Brain microvascular endothelial cell (primary cell): ENCODE measurements at regions not wholly inside any gene's neighbourhood (a gene's known extent, or its start where the extent isn't known, plus 50 kb on each side); places are given as distances from the start of the nearest gene placed in this dataset.

Experiments
- DNase-seq: peaks from one replicate; pipeline ENCODE4 v3.0.0-alpha.2; 2020
- H3K27ac ChIP-seq: fragments of 250-450 bp; sonication (Bioruptor Pico); 2 replicates; pipeline ENCODE4 v1.5.1; 2020; ENCODE audit warnings: mild to moderate bottlenecking, moderate library complexity
- H3K27me3 ChIP-seq: fragments of 250-450 bp; sonication (Bioruptor Pico); replicated peaks from 2 replicates; pipeline ENCODE4 v1.5.1; 2020; ENCODE audit warnings: mild to moderate bottlenecking
- H3K36me3 ChIP-seq: fragments of 250-450 bp; sonication (Bioruptor Pico); replicated peaks from 2 replicates; pipeline ENCODE4 v1.5.1; 2020; ENCODE audit warnings: mild to moderate bottlenecking
- H3K4me3 ChIP-seq: 2 replicates; pipeline ENCODE4 v1.5.1; 2011; ENCODE audit warnings: low read depth, mild to moderate bottlenecking, control low read depth, low read length, moderate library complexity
- in situ Hi-C: cut with HindIII; loops from 2 replicates; pipeline ENCODE4 v1.10.0; 2017; ENCODE audit warnings: low sequenced_read_pairs, low pct_ligation_motif_present
- TF ChIP-seq, protein P1 (sequence below): IDR thresholded peaks from 2 replicates; pipeline ENCODE4 v1.5.1; 2011; ENCODE audit warnings: low read depth, mild to moderate bottlenecking, moderate library complexity, low read length, control low read depth, inconsistent platforms; ENCODE audit errors: missing control alignments

GRCh38 chr12:124720681-124721500 lies 142.8 kb downstream of the SCARB1 start:
- H3K4me3 ChIP-seq, result no peak overlapping the region
- in situ Hi-C loops, result no loop called here
- no peak for DNase-seq

DNA sequence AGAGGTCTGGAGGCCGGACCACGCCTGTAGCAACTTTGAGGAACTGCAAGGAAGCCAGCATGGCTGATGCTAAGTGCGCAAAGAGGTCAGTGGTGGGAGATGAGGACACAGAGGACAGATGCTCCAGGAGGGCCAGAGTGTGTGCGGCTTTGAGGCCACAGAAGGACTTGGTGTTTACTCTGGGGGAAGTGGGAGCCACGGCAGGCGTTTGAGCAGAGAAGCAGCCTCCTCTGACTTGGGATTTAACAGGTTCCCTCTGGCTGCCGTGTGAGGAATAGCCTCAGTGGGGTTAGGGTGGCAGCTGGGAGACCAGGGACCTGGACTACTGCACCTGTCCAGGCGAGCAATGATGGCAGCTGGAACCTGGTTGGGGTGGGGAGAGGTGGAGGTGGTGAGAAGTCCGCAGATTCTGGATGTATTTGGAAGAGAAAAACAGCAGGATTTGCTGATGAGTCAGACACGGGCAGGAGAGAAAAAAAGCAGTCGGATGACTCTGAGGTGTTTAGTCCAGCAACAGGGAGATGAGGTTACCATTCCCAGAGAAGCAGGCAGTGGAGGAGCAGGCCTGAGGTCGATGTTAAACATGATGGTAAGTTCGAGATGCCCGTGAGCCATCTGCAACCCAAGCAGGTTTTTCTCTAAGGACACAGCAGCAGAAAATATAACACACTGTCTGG lies 143.5 kb downstream of the SCARB1 start:
- TF ChIP-seq, protein P1, sequence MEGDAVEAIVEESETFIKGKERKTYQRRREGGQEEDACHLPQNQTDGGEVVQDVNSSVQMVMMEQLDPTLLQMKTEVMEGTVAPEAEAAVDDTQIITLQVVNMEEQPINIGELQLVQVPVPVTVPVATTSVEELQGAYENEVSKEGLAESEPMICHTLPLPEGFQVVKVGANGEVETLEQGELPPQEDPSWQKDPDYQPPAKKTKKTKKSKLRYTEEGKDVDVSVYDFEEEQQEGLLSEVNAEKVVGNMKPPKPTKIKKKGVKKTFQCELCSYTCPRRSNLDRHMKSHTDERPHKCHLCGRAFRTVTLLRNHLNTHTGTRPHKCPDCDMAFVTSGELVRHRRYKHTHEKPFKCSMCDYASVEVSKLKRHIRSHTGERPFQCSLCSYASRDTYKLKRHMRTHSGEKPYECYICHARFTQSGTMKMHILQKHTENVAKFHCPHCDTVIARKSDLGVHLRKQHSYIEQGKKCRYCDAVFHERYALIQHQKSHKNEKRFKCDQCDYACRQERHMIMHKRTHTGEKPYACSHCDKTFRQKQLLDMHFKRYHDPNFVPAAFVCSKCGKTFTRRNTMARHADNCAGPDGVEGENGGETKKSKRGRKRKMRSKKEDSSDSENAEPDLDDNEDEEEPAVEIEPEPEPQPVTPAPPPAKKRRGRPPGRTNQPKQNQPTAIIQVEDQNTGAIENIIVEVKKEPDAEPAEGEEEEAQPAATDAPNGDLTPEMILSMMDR, result peak; percentile 71
- no peak overlapping the region for H3K4me3 ChIP-seq
- no peak for DNase-seq

More at GRCh38 chr12:124720681-124721500, 142.8 kb downstream of the SCARB1 start:
- Histone ChIP-seq H3K27me3 (no peaks in the 10 kb centered on the region), H3K27ac (no peak overlapping the region), H3K36me3 (no peaks in the 10 kb centered on the region)
- TF ChIP-seq, protein P1, result no peak

DNA sequence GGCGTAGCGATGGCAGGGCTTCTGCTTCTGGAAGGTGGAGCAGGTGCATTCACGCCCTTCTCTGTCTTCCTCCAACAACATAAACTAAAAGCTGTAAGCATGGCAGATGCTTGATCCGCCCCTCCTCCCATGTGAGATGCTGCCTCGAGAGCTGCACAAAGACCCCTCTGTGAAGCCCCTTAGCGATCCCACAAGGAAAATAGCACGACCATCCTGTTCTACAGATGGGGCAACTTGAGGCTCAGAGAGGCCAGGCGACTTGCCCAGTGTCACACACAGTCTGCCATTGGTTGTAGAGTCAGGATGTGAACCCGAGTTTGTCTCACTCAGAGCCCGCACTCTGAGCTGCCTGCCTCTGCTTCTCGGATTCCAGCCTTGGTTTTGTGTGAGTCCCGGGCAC lies 144.4 kb downstream of the SCARB1 start:
- no peak overlapping the region for H3K27ac ChIP-seq
- in situ Hi-C loops, result no loop called here
- no peak for DNase-seq
- H3K36me3 ChIP-seq, result no peaks in the 10 kb centered on the region
- TF ChIP-seq, protein P1, result no peak
- no peak overlapping the region for H3K4me3 ChIP-seq
- H3K27me3 ChIP-seq, result no peaks in the 10 kb centered on the region

More for the DNA sequence above, 143.5 kb downstream of the SCARB1 start:
- Histone ChIP-seq H3K36me3 (no peaks in the 10 kb centered on the region), H3K27me3 (no peaks in the 10 kb centered on the region), H3K27ac (no peak overlapping the region)
- in situ Hi-C loops, result no loop called here

GRCh38 chr12:124718458-124718857 lies 145.2 kb downstream of the SCARB1 start:
- DNase-seq, result no peak
- in situ Hi-C loops, result no loop called here
- TF ChIP-seq, protein P1, result no peak
- no peaks in the 10 kb centered on the region for H3K36me3 ChIP-seq
- H3K4me3 ChIP-seq, result no peak overlapping the region
- H3K27me3 ChIP-seq, result no peaks in the 10 kb centered on the region
- H3K27ac ChIP-seq, result no peak overlapping the region

DNA sequence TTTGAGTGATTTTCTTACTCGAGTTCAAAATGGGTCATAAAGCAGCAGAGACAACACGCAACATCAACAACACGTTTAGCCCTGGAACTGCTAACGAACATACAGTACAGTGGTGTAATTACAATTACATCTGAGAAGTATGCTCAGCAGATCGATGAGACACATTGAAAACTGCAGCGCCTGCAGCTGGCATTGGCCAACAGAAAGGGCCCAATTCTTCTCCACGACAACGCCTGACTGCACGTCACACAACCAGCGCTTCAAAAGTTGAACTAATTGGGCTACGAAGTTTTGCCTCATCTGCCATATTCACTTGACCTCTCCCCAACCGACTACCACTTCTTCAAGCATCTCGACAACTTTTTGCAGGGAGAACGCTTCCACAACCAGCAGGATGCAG lies 145.6 kb downstream of the SCARB1 start:
- Histone ChIP-seq H3K27ac (no peak overlapping the region), H3K36me3 (no peaks in the 10 kb centered on the region), H3K27me3 (no peaks in the 10 kb centered on the region), H3K4me3 (no peak overlapping the region)
- in situ Hi-C loops, result no loop called here
- TF ChIP-seq, protein P1, result no peak
- no peak for DNase-seq
